Activated T-cell treated with anti-CD3 and anti-CD28 coated beads, Interleukin-2, amount 50 U/mL, for 48 hours (primary cell): ENCODE measurements at regions not wholly inside any gene's neighbourhood (a gene's known extent, or its start where the extent isn't known, plus 50 kb on each side); places are given as distances from the start of the nearest gene placed in this dataset.
"Not testable (repeated sequence)": the region's sequence is repeated elsewhere in the genome, so short reads cannot be mapped to it uniquely, and the experiment has no call there.

Experiments
- DNase-seq, 2 experiments: peaks; one replicate each; pipeline ENCODE4 v3.0.0-alpha.2; 2020

DNA sequence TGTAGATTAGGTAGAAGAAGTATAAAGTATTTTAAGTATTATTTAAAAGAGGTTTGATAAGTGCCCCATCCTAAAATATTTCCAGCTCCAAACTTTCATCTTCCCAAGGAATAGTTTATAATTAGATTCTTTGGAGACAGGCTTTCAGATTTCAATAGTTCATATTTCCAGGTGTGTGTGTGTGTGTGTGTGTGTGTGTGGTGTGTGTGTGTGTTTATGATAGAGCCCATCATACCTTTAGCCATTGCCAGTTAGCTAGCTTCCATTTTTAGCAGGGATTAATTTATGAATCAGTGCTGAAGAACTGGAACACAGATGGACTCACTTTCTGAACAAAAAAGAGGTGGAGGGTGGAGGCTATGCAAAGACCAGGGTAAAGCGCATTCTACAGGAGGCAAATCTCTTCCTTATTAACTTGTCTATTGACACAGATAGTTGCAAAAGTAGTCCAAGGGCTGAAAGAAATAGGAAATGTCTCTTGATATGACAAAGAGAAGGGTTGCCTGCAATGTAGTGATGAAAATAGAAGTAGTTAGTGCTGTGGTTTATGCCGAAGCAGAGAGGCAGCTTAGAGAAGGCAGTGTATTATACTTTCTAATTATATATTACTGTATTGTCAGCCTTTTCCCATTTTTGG is 301.1 kb downstream of the MAN2A1 start:
- no peak for DNase-seq

DNA sequence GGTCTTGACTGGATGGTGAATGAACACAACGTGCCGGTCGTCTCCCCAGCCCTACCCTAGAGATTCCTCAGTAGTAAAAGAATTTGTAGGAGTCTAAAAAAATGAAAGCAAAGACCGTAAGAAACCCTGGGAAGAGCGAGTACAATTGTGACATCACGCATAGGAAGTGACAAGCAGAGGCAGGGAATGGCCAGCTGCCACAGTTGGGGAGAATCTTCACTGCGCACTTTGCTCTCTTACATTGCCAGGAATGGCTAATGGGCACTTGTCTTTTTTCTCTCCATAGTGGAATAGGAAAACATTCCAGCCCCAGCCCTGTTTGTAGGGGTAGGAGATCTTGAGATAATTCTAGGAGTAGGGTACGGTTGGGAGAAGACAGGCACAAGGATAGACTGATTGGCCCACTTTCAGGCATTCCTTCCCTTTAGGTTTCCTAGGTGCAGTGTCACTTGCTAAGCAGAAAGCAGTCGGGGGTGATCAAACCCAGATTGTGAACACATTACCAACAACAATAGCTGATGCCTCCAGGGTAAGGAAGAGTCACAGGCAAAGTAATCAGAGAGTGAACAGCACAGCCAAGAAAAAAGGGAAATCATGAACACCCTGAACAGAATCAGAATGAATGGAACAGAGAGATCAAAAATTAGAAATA is 302.7 kb downstream of the MAN2A1 start:
- DNase-seq = no peak

DNA sequence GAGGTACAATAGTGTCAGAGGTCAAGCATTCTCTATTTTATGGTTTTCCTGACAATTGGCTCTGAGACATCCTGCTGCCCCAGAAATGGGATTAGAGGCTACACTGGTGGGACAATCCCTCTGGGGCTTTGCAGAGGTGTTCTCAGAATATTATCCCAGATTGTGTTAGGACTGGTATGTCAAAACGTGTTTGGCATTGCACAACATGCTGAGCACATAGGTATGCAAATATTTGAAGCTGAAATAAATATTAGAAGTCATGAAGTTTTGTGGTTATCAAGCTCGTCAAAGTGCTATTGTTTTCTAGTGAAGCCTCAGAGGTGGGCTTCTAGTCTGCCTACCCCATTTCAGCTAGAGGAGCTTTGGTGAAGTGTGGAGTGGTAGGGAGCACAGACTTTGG is 304.4 kb downstream of the MAN2A1 start:
- DNase-seq = no peak

DNA sequence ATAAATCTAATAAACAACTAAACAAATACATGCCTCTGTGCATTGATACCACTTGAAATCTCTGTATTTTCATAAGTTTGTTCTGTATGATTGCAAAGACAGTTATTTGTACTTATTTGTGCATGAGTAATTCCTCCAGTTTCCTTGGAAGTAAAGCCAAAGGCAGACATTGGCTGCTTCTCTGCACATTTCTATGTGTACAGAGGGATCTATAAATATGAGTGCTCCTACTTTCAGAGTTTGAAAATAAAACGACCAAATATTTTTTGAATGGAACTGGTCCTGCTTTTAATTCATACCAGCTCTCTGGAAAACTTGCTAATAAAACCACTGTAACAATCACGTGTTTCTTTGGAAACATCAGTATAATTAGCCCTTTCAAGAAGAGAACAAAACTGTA is 306.5 kb downstream of the MAN2A1 start:
- DNase-seq = no peak

DNA sequence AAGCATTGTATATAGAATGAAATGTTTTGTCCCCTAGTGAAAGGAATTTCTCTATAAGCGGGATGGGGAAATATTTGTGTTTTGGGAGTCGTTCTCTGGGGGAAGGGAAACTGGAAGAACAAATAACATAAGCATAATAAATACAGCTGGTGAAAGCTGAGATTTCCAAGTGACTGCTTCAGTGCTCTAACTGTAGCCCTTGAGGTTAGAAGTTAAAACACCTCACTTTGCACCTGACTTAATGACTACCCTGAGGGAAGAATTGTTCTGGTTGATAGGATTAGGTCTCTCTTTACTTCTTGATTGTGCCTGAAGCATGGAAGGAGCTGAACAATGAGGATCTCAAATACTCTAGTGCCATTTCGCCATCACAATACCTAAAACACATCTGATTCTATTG is 307.4 kb downstream of the MAN2A1 start:
- DNase-seq = no peak

DNA sequence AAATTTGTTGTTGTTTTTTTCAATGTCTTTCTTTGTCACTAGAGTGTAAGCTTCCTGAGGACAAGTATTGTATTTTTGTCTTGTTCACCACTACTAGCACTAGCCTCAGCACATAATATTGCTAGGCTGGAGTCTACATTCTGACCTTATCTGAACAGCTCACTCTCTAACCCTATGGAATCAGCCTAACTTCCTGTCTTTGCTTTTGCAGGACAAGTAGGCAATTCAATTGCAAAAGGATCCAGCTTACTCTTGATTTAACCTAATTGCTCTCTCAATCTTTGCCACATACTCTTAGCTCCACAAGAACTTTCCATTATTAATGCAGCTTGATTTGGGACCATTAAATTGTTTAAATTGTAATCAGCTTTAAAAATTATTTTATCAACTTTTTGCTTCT is 308.5 kb downstream of the MAN2A1 start:
- DNase-seq = no peak

DNA sequence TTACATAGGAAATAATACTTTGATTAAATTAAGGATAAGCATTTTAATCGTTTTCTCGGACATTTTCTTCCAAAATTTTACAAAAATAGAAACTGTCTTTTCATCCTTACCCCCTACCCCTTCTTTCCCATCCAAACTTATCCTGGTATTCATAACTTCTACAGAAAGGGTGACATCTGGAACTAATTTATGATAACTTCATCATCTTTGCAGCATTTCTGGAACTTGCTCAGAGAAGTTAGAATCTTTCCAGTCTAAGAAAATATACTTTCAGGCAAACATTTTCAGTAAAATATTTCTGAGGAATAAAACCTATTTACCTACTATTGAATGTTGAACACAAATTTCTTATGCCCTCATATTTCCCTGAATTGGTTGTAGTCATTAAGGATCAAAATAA is 309.0 kb downstream of the MAN2A1 start:
- no peak for DNase-seq

DNA sequence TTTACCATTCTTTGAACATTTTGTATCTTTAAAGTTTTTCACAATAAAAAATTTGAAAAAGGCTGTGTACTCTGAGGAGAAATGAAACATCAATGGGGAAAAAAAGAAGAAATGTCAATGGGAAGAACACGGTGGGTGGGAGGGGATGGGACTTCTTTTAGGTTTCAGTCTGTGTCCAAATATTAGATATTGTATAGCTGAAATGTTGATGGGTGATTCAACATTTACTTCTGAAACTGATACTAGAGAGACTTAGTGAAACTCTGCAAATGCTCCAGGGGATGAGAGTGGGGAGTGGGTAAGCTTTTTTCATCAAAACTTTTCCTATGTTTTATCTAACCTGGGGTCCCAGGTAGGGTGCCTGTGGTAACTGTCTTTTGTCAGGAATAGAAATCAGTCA is 311.9 kb downstream of the MAN2A1 start:
- DNase-seq = no peak

DNA sequence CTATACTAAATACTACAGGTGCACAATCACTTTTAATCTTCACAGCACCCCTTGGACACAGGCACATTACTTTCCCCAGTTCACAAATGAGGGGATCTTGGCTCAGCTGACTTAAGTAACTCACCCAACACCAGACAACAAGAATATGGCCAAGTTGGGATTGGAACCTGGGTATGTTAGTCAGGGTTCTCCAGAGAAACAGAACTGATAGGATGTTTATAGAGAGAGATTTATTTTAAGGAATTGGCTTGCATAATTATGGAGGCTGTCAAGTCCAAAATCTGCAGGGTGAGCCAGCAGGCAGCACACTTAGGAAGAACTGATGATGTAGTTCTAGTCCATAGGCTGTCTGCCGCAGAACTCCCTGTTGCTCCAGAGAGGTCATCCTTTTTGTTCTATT is 312.9 kb downstream of the MAN2A1 start:
- DNase-seq = no peak

DNA sequence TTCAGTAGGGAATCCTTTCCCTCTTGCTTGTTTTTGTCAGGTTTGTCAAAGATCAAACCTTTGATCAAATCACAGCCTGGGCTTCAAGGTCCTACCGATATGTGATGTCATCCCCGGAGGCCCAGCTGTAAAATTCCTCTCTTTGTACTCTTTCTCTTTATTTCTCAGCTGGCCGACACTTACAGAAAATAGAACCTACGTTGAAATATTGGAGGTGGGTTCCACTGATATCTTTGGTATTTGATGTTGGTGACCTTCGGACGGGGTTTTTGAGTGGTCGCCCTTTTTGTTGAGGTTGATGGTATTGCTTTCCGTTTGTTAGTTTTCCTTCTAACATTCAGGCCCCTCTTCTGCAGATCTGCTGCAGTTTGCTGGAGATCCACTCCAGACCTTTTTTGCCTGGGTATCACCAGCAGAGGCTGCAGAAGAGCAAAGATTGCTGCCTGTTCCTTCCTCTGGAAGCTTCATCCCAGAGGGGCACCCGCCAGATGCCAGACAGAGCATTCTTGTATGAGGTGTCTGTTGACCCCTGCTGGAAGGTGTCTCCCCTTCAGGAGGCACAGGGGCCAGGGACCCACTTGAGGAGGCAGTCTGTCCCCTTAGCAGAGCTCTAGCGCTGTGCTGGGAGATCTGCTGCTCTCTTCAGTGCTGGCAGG is 316.3 kb downstream of the MAN2A1 start:
- not testable (repeated sequence) for DNase-seq

DNA sequence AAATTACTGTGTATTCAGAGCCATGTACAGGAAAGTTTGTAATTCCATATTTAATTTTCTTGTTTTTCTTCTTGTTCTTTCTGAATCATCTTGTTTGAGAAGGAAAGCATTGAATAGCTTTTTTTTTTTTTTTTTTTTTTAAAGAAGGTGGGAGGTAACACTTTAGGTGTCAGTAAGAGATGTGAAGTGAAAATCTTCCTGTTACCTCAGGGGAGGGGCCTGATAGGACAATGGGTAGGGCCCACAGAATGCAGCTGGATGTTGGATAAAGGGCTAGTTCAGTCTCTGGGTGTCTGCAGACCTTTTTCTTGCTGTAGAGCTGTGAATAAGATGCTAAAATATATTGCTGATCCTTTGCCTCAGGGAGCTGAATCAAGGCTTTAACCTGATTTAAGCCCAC is 317.4 kb downstream of the MAN2A1 start:
- DNase-seq = no peak

DNA sequence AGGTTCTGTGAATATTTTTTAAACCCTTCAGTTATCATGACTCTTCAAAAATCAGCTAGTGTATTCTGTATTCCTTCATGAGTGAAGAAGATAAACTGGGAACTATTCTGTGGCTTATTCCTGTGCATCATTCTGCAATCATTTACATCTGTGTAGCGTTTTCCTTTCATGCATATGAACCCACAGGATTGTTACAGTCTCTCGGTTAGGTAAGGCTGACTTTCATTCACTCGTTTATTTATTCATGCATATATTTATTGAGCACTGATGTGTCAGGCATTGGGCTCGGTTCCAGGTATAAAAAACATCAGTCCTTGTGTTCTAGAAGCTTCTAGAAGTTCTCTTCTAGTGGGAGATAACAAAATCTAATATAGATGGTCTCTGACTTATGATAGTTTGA is 318.4 kb downstream of the MAN2A1 start:
- no peak for DNase-seq

DNA sequence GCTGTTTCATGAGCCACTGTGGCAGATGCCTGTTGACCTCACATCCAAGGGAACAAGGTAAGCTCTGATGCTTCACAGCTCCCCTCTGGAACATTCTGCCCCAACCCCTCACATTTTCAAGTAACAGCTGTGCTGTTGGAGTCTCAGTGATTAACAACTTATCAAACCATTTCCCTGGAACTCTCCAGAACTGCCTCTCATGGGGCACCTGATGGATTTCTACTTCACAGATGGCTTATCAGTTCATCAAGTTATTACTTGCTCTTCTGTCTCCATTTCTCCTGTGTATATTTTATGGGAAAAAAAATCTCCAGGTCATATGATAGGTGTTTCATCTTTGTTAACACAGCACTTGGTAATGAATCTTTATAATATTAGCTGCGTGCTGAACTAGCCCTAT is 322.4 kb downstream of the MAN2A1 start:
- no peak for DNase-seq

DNA sequence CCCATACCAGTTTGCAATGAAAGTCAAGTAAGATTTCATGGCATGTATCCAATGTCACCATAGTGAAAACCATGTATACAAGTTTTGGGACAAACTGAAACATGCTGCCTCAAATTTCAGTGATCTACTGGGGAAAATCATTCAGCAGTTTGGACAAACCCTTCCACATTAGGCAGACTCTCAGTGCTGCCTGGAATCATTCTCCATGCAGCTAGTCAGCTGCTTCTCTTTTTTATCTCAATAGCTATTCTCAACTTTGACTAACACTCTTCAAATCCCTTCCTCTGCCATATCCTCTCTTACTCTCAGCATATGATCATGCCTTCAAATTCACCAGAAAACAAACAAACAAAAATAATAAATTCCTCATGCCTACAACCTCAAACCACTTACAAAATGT is 323.3 kb downstream of the MAN2A1 start:
- DNase-seq = no peak

DNA sequence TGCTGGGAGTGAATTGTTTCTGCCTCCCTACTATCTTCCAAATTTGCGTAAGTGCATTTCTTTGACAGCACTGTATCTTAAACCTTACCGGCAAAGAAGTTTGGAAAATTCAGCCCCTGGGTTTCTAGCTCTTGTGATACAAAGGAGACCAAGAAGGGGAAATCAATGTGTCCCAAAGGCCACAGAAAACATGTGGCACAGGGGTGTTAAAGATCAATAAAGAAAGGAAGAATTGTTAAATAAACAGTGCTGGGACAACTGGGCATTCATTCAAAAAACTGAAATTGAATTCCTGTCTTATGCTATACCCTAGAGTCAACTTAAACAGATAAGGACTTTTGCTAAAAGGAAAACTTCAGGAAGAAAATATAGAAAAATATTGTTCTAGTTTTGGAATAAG is 328.1 kb downstream of the MAN2A1 start:
- DNase-seq = no peak

DNA sequence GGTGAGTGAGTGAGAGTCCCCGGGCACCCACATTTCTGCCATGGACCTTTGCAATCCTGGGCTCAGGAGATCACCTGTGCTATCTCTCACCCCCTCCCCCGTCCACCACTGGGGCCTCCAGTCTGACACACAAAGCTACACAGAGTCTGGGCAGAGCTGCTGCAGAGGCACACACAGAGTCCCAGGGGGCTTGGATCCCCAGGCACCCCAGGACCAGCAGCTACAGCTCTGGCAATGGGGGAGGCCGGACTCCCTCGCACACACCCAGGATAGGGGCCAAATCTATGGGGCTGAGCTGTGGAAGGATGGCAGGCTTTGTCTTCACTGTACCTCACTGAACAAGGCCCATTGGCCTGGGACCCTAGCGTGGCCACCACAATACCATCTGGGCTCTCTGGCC is 328.8 kb downstream of the MAN2A1 start:
- no peak for DNase-seq

DNA sequence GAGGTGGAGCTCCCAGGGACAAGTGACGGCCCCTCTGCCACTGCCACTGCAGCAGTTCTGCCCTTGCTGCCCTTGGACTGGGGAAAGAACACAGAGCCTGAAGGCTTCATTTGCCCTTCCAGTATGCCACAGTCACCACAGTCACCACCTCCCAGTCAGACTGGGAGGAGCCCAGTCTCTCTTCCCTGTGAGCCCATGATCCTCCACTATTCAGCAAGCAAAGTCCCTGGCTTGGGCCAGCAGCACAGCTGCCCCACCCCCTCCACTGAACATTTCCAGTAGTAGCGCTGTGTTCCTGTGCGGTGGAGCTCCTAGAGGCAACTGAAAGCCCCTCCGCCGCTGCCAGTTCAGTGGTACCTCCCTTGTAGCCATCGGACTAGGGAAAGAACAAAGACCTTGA is 329.4 kb downstream of the MAN2A1 start:
- no peak for DNase-seq

DNA sequence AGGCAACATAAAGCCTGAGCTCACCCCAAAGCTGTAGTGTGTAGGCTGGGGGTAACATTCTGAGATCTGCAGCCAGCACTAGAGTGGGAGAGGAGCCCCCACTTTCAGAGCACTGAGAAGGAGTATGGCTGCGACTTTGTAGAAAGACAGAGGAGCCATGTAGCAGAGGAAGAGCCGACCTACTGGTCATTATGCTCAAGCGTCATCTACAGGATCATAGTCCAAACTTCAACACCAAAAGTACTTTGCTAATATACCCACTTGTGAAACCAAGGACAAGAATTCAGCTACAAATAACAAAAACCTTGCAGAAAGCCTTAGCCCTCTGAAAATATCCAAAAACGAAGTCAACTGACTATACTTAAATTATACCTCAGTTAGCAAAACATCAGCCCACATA is 330.1 kb downstream of the MAN2A1 start:
- DNase-seq = no peak

DNA sequence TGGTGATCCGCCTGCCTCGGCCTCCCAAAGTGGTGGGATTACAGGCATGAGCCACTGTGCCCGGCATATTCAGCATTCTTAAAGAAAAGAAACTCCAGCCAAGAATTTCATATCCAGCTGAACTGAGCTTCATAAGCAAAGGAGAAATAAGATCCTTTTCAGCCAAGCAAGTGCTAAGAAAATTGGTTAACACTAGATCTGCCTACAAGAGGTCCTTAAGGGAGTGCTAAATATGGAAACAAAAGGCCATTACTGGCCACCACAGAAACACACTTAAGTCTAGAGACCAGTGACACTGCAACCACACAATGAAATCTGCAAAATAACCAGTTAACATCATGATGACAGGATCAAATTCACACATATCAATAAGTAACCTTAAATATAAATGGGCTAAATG is 331.5 kb downstream of the MAN2A1 start:
- no peak for DNase-seq

DNA sequence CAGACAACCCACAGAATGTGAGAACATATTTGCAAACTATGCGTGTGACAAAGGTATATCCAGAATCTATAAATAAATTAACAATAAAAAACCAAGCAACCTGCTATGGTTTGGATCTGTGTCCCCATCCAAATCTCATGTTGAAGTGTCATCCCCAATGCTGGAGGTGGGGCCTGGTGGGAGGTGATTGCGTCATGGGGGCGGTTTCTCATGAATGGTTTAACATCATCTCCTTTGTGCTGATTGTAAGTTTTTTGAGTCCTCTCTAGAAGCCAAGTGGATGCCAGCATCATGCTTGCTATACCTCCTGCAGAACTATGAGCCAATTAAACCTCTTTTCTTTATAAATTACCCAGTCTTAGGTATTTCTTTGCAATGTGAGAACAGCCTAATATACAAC is 335.4 kb downstream of the MAN2A1 start:
- no peak for DNase-seq

DNA sequence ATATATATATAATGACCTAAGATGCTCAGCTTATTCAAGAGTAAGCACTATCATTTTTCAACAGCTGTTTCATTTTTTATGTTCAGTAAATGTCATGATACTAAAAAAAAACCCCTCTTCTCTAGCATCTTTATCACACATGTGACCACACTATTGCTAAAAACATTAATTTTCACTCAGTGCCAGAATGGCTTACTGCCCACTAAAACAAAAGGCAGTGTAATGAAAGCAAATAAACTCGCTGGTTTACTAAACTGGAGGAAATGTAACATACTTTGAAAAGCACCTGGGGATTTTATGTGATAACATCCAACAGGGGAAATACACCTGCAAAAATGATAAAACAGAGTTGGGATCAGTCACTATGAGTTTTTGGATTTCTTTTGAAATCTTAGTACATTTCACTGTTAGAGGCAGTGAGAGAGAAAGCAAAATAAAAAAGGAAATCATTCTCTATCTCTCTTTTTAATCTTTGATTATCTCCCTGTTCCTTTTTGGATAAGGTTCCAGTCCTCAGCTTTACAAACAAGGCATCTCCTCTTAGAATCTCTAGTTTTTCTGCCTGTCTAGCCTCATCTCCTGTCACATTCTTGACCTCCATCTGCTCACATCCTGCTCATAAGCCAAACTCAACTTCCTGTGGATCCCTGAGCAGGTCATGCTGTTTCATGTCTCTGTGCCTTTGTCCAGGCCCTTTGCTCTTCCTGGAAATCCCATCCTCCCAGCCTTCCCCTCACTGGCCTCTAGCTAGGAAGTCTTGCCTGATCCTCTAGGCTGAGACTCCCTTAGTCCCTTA is 338.0 kb downstream of the MAN2A1 start:
- DNase-seq = no peak

DNA sequence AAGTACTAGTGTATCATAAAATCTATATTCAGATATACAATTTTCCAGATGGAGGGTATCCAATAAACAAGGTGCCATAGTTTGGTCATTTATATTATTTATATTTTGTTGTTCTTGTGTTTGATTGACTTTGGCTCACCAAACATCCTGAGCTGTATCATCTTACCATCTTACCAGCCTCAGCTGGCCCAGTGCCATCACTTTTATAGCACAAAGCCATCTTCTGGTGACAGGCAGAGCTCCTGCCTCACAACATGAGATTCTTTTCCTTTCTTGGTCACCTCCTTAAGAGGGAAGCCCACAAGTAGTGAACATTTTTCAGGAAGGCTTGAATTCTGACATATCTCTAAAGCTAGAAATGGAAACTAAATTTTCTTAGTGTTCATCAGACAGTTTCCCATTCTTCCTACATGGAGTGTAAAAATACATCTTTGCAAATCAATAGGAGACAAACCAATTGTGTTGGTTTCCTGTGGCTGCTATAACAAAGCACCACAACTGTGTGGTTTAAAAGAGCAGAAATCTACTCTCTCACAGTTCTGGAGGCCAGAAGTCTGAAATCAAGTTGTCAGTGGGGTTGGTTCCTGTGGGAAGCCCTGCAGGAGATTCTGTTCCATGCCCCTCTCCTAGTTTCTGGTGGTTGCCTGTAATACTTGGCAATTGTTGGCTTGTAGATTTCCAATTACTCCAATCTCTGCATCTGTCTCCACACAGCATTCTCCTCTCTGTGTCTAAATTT is 341.8 kb downstream of the MAN2A1 start:
- no peak for DNase-seq

DNA sequence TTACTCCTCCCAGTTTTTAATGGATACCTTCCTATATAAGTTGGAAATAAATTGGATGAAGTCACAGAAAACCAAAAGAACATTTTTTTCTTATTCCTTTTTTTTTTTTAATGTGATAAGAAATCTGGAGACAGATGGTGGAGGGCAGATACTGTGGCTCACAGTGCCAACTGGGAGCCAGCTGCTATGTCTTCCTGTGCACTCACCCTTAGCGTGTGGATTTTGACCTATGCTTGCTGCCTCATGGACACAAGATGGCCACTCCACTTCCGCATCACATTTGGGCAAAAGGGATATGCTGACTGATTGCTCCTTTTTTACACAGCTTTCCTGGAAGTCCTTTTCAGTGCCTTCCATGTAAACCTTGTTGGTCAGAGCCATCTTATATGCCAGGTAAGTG is 342.6 kb downstream of the MAN2A1 start:
- DNase-seq = no peak
